H1 (cell line): ENCODE measurements at regions not wholly inside any gene's neighbourhood (a gene's known extent, or its start where the extent isn't known, plus 50 kb on each side); places are given as distances from the start of the nearest gene placed in this dataset.

Experiments
- CTCF ChIA-PET: fragments of 300-600 bp; sonication (Branson Sonifier 250); formaldehyde crosslinking; loops from one replicate; lab custom pipeline; 2021; ENCODE audit not compliant: partially characterized antibody; lab: Charles Lee
- POLR2A ChIA-PET: fragments of 300-600 bp; sonication (Branson Sonifier 250); formaldehyde crosslinking; loops from one replicate; lab custom pipeline; 2021; ENCODE audit warnings: inconsistent platforms; ENCODE audit not compliant: partially characterized antibody; lab: Charles Lee
- DNase-seq, 2 experiments: peaks; one replicate each; pipeline versions ENCODE4 v3.0.0 to v3.0.0-alpha.2; 2010 to 2022; ENCODE audit warnings: low spot score in 2 of 2, low read depth in 1 of 2, mixed read lengths in 1 of 2
- FAIRE-seq: peaks from 2 replicates; lab custom pipeline; 2011; peaks lifted over from hg19 to GRCh38; lab: Jason Lieb, UNC
- H2AFZ ChIP-seq: 2 replicates; pipeline ENCODE4 v1.8.1; 2012; ENCODE audit warnings: low read length, inconsistent platforms
- H2AK5ac ChIP-seq: 2 replicates; pipeline ENCODE4 v1.6.1; 2013; ENCODE audit warnings: low read depth, low read length
- H2BK120ac ChIP-seq: replicated peaks from 2 replicates; pipeline ENCODE3; 2013; ENCODE audit warnings: low read depth, low read length, inconsistent platforms
- H2BK12ac ChIP-seq: 2 replicates; pipeline ENCODE4 v1.6.1; 2013; ENCODE audit warnings: low read depth, low read length
- H2BK15ac ChIP-seq: 2 replicates; pipeline ENCODE4 v1.6.1; 2013; ENCODE audit warnings: low read length
- H2BK20ac ChIP-seq: 2 replicates; pipeline ENCODE4 v1.6.1; 2013; ENCODE audit warnings: low read length
- H2BK5ac ChIP-seq: 2 replicates; pipeline ENCODE4 v1.6.1; 2013; ENCODE audit warnings: low read depth, low read length
- H3K14ac ChIP-seq: 2 replicates; pipeline ENCODE4 v1.6.1; 2013; ENCODE audit warnings: inconsistent platforms; ENCODE audit not compliant: insufficient read length
- H3K18ac ChIP-seq: 2 replicates; pipeline ENCODE4 v1.6.1; 2013; ENCODE audit warnings: low read length; ENCODE audit errors: extremely low read depth
- H3K23ac ChIP-seq: 2 replicates; pipeline ENCODE4 v1.6.1; 2013; ENCODE audit warnings: inconsistent platforms; ENCODE audit not compliant: insufficient read length
- H3K23me2 ChIP-seq: 2 replicates; pipeline ENCODE4 v1.6.1; 2013; ENCODE audit warnings: low read depth, low read length
- H3K27ac ChIP-seq: 2 replicates; pipeline ENCODE4 v1.6.1; 2011; ENCODE audit warnings: low read depth, low read length, inconsistent platforms
- H3K27me3 ChIP-seq, 4 experiments: replicated peaks in 1 of 4; 1 replicate in 1 of 4; 2 replicates in 3 of 4; pipeline versions ENCODE4 v1.6.1 to v1.8.1; 2011 to 2013; ENCODE audit warnings: low read length in 3 of 4, mild to moderate bottlenecking in 3 of 4, inconsistent platforms in 2 of 4, mixed read lengths in 2 of 4, moderate library complexity in 1 of 4; ENCODE audit not compliant: control insufficient read depth in 3 of 4, insufficient read depth in 3 of 4; ENCODE audit errors: extremely low read depth in 1 of 4
- H3K36me3 ChIP-seq, 4 experiments: 2 replicates each; pipeline versions ENCODE4 v1.6.1 to v1.8.1; 2011 to 2013; ENCODE audit warnings: mild to moderate bottlenecking in 4 of 4, low read length in 3 of 4, moderate library complexity in 2 of 4, control low read depth in 1 of 4, inconsistent platforms in 1 of 4; ENCODE audit not compliant: insufficient read depth in 4 of 4, control insufficient read depth in 2 of 4
- H3K4ac ChIP-seq: replicated peaks from 2 replicates; pipeline ENCODE3; 2013; ENCODE audit warnings: low read length, low read depth, mixed read lengths, inconsistent platforms; ENCODE audit not compliant: insufficient read length
- H3K4me1 ChIP-seq, 4 experiments: replicated peaks in 1 of 4; 1 replicate in 1 of 4; 2 replicates in 3 of 4; pipeline versions ENCODE4 v1.6.1 to v1.8.1; 2011 to 2013; ENCODE audit warnings: low read length in 3 of 4, inconsistent platforms in 2 of 4, mixed read lengths in 1 of 4; ENCODE audit not compliant: insufficient read depth in 4 of 4, control insufficient read depth in 3 of 4
- H3K4me2 ChIP-seq, 2 experiments: 2 replicates each; pipeline versions ENCODE4 v1.6.1 to v1.8.1; 2011 to 2013; ENCODE audit warnings: low read depth in 2 of 2, low read length in 2 of 2, control low read depth in 1 of 2, inconsistent platforms in 1 of 2, mild to moderate bottlenecking in 1 of 2; ENCODE audit not compliant: insufficient read depth in 1 of 2
- H3K4me3 ChIP-seq, 4 experiments: fragments of 200-600, 300-600 bp in 1 of 4; sonication (generic), shearing (Covaris generic), sonication (Bioruptor Twin) in 1 of 4; 2 replicates each; pipeline versions ENCODE4 v1.5.1 to v1.8.1; 2011 to 2016; ENCODE audit warnings: low read length in 4 of 4, low read depth in 3 of 4, control low read depth in 2 of 4, inconsistent platforms in 2 of 4, mild to moderate bottlenecking in 2 of 4, mixed read lengths in 1 of 4, moderate library complexity in 1 of 4; ENCODE audit not compliant: insufficient read depth in 2 of 4; ENCODE audit errors: extremely low read depth in 1 of 4
- H3K56ac ChIP-seq: replicated peaks from 2 replicates; pipeline ENCODE3; 2013; ENCODE audit warnings: low read depth, mild to moderate bottlenecking, mixed read lengths, low read length, inconsistent platforms; ENCODE audit not compliant: insufficient read length
- H3K79me1 ChIP-seq: 2 replicates; pipeline ENCODE4 v1.6.1; 2013; ENCODE audit warnings: low read depth, low read length, control low read depth
- H3K79me2 ChIP-seq, 2 experiments: 2 replicates each; pipeline versions ENCODE4 v1.6.1 to v1.8.1; 2012 to 2013; ENCODE audit warnings: low read length in 2 of 2, mild to moderate bottlenecking in 2 of 2, inconsistent platforms in 1 of 2; ENCODE audit not compliant: insufficient read depth in 2 of 2, control insufficient read depth in 1 of 2
- H3K9ac ChIP-seq, 4 experiments: replicated peaks in 1 of 4; 1 replicate in 1 of 4; 2 replicates in 3 of 4; pipeline versions ENCODE4 v1.6.1 to v1.8.1; 2011 to 2013; ENCODE audit warnings: low read depth in 3 of 4, low read length in 3 of 4, control low read depth in 2 of 4, mild to moderate bottlenecking in 2 of 4, moderate library complexity in 2 of 4, inconsistent platforms in 1 of 4; ENCODE audit errors: extremely low read depth in 1 of 4
- H3K9me3 ChIP-seq, 2 experiments: 2 replicates each; pipeline versions ENCODE4 v1.6.1 to v1.8.1; 2012 to 2013; ENCODE audit warnings: mild to moderate bottlenecking in 2 of 2, moderate library complexity in 2 of 2, control low read depth in 1 of 2, inconsistent platforms in 1 of 2, low read depth in 1 of 2, low read length in 1 of 2, mixed read lengths in 1 of 2; ENCODE audit not compliant: insufficient read depth in 2 of 2
- H4K20me1 ChIP-seq, 2 experiments: replicated peaks in 1 of 2; 2 replicates each; pipeline versions ENCODE3 to v1.8.1; 2011 to 2013; ENCODE audit warnings: inconsistent platforms in 2 of 2, low read length in 2 of 2, mild to moderate bottlenecking in 1 of 2; ENCODE audit not compliant: insufficient read depth in 2 of 2, control insufficient read depth in 1 of 2
- H4K5ac ChIP-seq: 2 replicates; pipeline ENCODE4 v1.6.1; 2013; ENCODE audit warnings: low read length, low read depth, mixed read lengths, inconsistent platforms; ENCODE audit not compliant: insufficient read length
- H4K8ac ChIP-seq: 2 replicates; pipeline ENCODE4 v1.8.0; 2013; ENCODE audit warnings: mild to moderate bottlenecking, moderate library complexity, low read length, inconsistent platforms; ENCODE audit not compliant: insufficient read depth; ENCODE audit errors: extremely low read depth
- H4K91ac ChIP-seq: replicated peaks from 2 replicates; pipeline ENCODE3; 2013; ENCODE audit warnings: low read length, mixed read lengths, inconsistent platforms; ENCODE audit not compliant: insufficient read length
- CEBPB ChIP-seq: IDR thresholded peaks from 2 replicates; pipeline ENCODE4 v1.6.1; 2012; ENCODE audit warnings: low read depth, low read length
- HDAC6 ChIP-seq: IDR thresholded peaks from one replicate; pipeline ENCODE4 v1.7.1; 2012; ENCODE audit warnings: low read depth, mild to moderate bottlenecking, inconsistent platforms, low read length, moderate library complexity
- POU5F1 ChIP-seq: IDR thresholded peaks from 2 replicates; pipeline ENCODE4 v1.6.1; 2011; ENCODE audit warnings: low read depth, mild to moderate bottlenecking, low read length, moderate library complexity
- SIN3A ChIP-seq, 2 experiments: IDR thresholded peaks in 1 of 2; conservative IDR thresholded peaks in 1 of 2; 2 replicates each; pipeline ENCODE4 v1.6.1; 2011 to 2012; ENCODE audit warnings: low read length in 2 of 2, improper control_type of control experiment in 1 of 2, low read depth in 1 of 2, mild to moderate bottlenecking in 1 of 2
- TAF1 ChIP-seq: IDR thresholded peaks from 2 replicates; pipeline ENCODE4 v1.6.1; 2011; ENCODE audit warnings: mild to moderate bottlenecking, low read depth, low read length
- WGBS, 2 experiments: shearing (Covaris generic) in 1 of 2; methylation state at CpG; one replicate each; pipeline versions ENCODE4 v1.1.6 to v1.1.7; 2013 to 2015; ENCODE audit warnings: low lambda C conversion rate in 2 of 2, mixed read lengths in 2 of 2, inconsistent platforms in 1 of 2, low coverage in 1 of 2, missing lambda C conversion rate in 1 of 2; ENCODE audit not compliant: insufficient replicate concordance in 2 of 2, insufficient coverage in 1 of 2, insufficient read length in 1 of 2; ENCODE audit errors: extremely low coverage in 1 of 2, missing lambda C conversion rate in 1 of 2; 5-methylcytosine and 5-hydroxymethylcytosine counted together

GRCh38 chr20:7773511-7773910, 166.7 kb downstream of the HAO1 start:
- Histone ChIP-seq H2AFZ (no peak overlapping the region), H2BK12ac (no peak overlapping the region), H4K20me1 (no peaks in the 10 kb centered on the region), H2BK20ac (no peak overlapping the region), H3K18ac (no peak overlapping the region), H3K14ac (no peak overlapping the region), H3K23ac (no peak overlapping the region), H3K79me2 (no peaks in the 10 kb centered on the region), H2AK5ac (no peak overlapping the region), H3K36me3 (no peaks in the 10 kb centered on the region; a peak in 2 of 8 replicates), H4K5ac (no peak overlapping the region), H3K4ac (no peak overlapping the region), H4K91ac (no peak overlapping the region), H2BK120ac (no peak overlapping the region), H3K27ac (no peak overlapping the region), H3K9me3 (peaks cover 9 to 13% of the 10 kb centered on the region in 2 experiments; a peak in 3 of 4 replicates), H2BK15ac (no peak overlapping the region), H3K27me3 (no peaks in the 10 kb centered on the region), H2BK5ac (no peak overlapping the region), H3K56ac (no peak overlapping the region), H4K8ac (no peak overlapping the region), H3K23me2 (no peaks in the 10 kb centered on the region; the same call in 1 of the 2 replicates), H3K9ac (no peak overlapping the region), H3K4me2 (no peak overlapping the region), H3K4me1 (no peaks in the 10 kb centered on the region; a peak in 1 of 7 replicates), H3K79me1 (no peaks in the 10 kb centered on the region), H3K4me3 (no peak overlapping the region)
- FAIRE-seq (no peak), DNase-seq (no peak)
- no peak for TF ChIP-seq TAF1
- TF ChIP-seq HDAC6: no peak
- TF ChIP-seq SIN3A (conservative IDR thresholded peaks at IDR 0.05 in 1 of 2, IDR thresholded peaks at IDR 0.05 in 1 of 2; ENCODE audit: low read depth in 1 of 2, low read length in 2 of 2): no peak
- TF ChIP-seq POU5F1: no peak
- TF ChIP-seq CEBPB: no peak
- POLR2A ChIA-PET: no interaction called here
- 82% methylated on average over 2 of the region's 2 CpGs; no CpG with 5 or more reads in 1 of the 2 experiments for WGBS, 2 experiments
- CTCF ChIA-PET: no interaction called here
